Panc1 (cell line): ENCODE measurements at regions not wholly inside any gene's neighbourhood (a gene's known extent, or its start where the extent isn't known, plus 50 kb on each side); places are given as distances from the start of the nearest gene placed in this dataset.

ENCODE experiments used
- ATAC-seq: fragments of 200-7000 bp; cut with Tn5 transposase; 2 replicates; pipeline ENCODE4 v1.9.1; 2020; ENCODE audit warnings: mild to moderate bottlenecking, moderate library complexity
- BruUV-seq: library from RNA; stranded (reverse); fragments of 400-500 nt; replicated peaks from 2 replicates; lab custom pipeline; 2021; lab: Mats Ljungman, UMichigan
- CTCF ChIA-PET: fragments of 300-600 bp; sonication (Branson Sonifier 250); formaldehyde crosslinking; loops from one replicate; lab custom pipeline; 2022; ENCODE audit warnings: antibody characterized with exemption; lab: Charles Lee
- POLR2A ChIA-PET: fragments of 300-600 bp; sonication (Branson Sonifier 250); formaldehyde crosslinking; loops from one replicate; lab custom pipeline; 2022; ENCODE audit warnings: antibody characterized with exemption; lab: Charles Lee
- DNase-seq: peaks from one replicate; pipeline ENCODE4 v3.0.0-alpha.2; 2010; ENCODE audit warnings: low read depth, low spot score
- H3K27ac ChIP-seq: 2 replicates; pipeline ENCODE4 v1.5.1; 2011; ENCODE audit warnings: mild to moderate bottlenecking, low read length, inconsistent platforms
- H3K27me3 ChIP-seq: fragments of 200-500 bp; sonication (Bioruptor generic); 2 replicates; pipeline ENCODE4 v1.6.0; 2014; ENCODE audit warnings: low read length, inconsistent platforms; ENCODE audit not compliant: control insufficient read depth, insufficient read depth
- H3K36me3 ChIP-seq: fragments of 200-500 bp; sonication (Bioruptor generic); 2 replicates; pipeline ENCODE4 v1.5.1; 2014; ENCODE audit warnings: inconsistent platforms, mild to moderate bottlenecking, low read length, moderate library complexity; ENCODE audit not compliant: control insufficient read depth, insufficient read depth
- H3K4me1 ChIP-seq: 2 replicates; pipeline ENCODE4 v1.5.1; 2011; ENCODE audit warnings: inconsistent platforms, mild to moderate bottlenecking, low read length, moderate library complexity; ENCODE audit not compliant: control insufficient read depth, insufficient read depth
- H3K4me3 ChIP-seq, 2 experiments: 2 replicates each; pipeline ENCODE4 v1.5.1; 2011 to 2012; ENCODE audit warnings: low read depth in 2 of 2, low read length in 2 of 2, mild to moderate bottlenecking in 2 of 2, inconsistent platforms in 1 of 2, moderate library complexity in 1 of 2
- H3K9me3 ChIP-seq: fragments of 200-500 bp; sonication (Bioruptor generic); 2 replicates; pipeline ENCODE4 v1.5.1; 2014; ENCODE audit warnings: low read depth, mild to moderate bottlenecking, inconsistent platforms, low read length, moderate library complexity; ENCODE audit not compliant: control insufficient read depth, insufficient read depth
- CTCF ChIP-seq: fragments of 450-650 bp; IDR thresholded peaks from 2 replicates; pipeline ENCODE4 v1.5.1; 2017; ENCODE audit warnings: mild to moderate bottlenecking
- POLR2AphosphoS5 ChIP-seq: IDR thresholded peaks from 2 replicates; pipeline ENCODE4 v1.6.1; 2012; ENCODE audit warnings: mild to moderate bottlenecking, low read depth, low read length, moderate library complexity
- SIN3A ChIP-seq: IDR thresholded peaks from 2 replicates; pipeline ENCODE4 v1.6.1; 2012; ENCODE audit warnings: low read depth, mild to moderate bottlenecking, low read length, moderate library complexity, borderline replicate concordance; ENCODE audit not compliant: insufficient read depth
- TCF7L2 ChIP-seq: IDR thresholded peaks from 2 replicates; pipeline ENCODE4 v1.6.1; 2011; ENCODE audit warnings: mild to moderate bottlenecking, low read depth, low read length, inconsistent platforms
- in situ Hi-C: cut with HindIII; loops from 2 replicates; pipeline ENCODE4 v1.10.0; 2016; ENCODE audit warnings: low sequenced_read_pairs, low pct_unique_long_range_greater_than_20kb
- intact Hi-C: fragments of 100-400 bp; cut with micrococcal nuclease; formaldehyde crosslinking; loops from one replicate; pipeline ENCODE4 v1.10.0; 2022; ENCODE audit not compliant: unreplicated experiment
- TF ChIP-seq, protein P1 (sequence below), 2 experiments: IDR thresholded peaks; 2 replicates each; pipeline ENCODE4 v1.6.1; 2011 to 2012; ENCODE audit warnings: low read depth in 2 of 2, control low read depth in 1 of 2, low read length in 1 of 2, mild to moderate bottlenecking in 1 of 2, moderate library complexity in 1 of 2; ENCODE audit not compliant: insufficient read depth in 1 of 2

GRCh38 chr13:70896136-70896535, 787.9 kb upstream of the KLHL1 start:
- H3K4me1 ChIP-seq: no peaks in the 10 kb centered on the region
- DNase-seq (no peak), ATAC-seq (no peak)
- TF ChIP-seq POLR2AphosphoS5 (no peak), TCF7L2 (no peak), CTCF (no peak), SIN3A (no peak)
- TF ChIP-seq, protein P1, sequence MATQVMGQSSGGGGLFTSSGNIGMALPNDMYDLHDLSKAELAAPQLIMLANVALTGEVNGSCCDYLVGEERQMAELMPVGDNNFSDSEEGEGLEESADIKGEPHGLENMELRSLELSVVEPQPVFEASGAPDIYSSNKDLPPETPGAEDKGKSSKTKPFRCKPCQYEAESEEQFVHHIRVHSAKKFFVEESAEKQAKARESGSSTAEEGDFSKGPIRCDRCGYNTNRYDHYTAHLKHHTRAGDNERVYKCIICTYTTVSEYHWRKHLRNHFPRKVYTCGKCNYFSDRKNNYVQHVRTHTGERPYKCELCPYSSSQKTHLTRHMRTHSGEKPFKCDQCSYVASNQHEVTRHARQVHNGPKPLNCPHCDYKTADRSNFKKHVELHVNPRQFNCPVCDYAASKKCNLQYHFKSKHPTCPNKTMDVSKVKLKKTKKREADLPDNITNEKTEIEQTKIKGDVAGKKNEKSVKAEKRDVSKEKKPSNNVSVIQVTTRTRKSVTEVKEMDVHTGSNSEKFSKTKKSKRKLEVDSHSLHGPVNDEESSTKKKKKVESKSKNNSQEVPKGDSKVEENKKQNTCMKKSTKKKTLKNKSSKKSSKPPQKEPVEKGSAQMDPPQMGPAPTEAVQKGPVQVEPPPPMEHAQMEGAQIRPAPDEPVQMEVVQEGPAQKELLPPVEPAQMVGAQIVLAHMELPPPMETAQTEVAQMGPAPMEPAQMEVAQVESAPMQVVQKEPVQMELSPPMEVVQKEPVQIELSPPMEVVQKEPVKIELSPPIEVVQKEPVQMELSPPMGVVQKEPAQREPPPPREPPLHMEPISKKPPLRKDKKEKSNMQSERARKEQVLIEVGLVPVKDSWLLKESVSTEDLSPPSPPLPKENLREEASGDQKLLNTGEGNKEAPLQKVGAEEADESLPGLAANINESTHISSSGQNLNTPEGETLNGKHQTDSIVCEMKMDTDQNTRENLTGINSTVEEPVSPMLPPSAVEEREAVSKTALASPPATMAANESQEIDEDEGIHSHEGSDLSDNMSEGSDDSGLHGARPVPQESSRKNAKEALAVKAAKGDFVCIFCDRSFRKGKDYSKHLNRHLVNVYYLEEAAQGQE (IDR thresholded peaks at IDR 0.05; ENCODE audit: insufficient read depth in 1 of 2, low read depth in 2 of 2, low read length in 1 of 2): no peak
- ChIA-PET CTCF (no interaction called here), POLR2A (no interaction called here)
- in situ Hi-C loops (no loop called here), intact Hi-C loops (no loop called here)
- H3K9me3 ChIP-seq: no peaks in the 10 kb centered on the region
- no peak overlapping the region for H3K4me3 ChIP-seq
- BruUV-seq: no TSS peak
- H3K27ac ChIP-seq: no peak overlapping the region
- H3K36me3 ChIP-seq: no peaks in the 10 kb centered on the region
- H3K27me3 ChIP-seq: no peaks in the 10 kb centered on the region

GRCh38 chr13:70895599-70895998, 787.3 kb upstream of the KLHL1 start:
- Histone ChIP-seq H3K27ac (no peak overlapping the region), H3K9me3 (no peaks in the 10 kb centered on the region), H3K27me3 (no peaks in the 10 kb centered on the region), H3K36me3 (no peaks in the 10 kb centered on the region), H3K4me1 (no peaks in the 10 kb centered on the region), H3K4me3 (no peak overlapping the region)
- DNase-seq (no peak), ATAC-seq (no peak)
- ChIA-PET CTCF (no interaction called here), POLR2A (no interaction called here)
- intact Hi-C loops (no loop called here), in situ Hi-C loops (no loop called here)
- BruUV-seq: no TSS peak
- TF ChIP-seq SIN3A: no peak
- TF ChIP-seq CTCF: no peak
- TF ChIP-seq, protein P1 (IDR thresholded peaks at IDR 0.05; ENCODE audit: insufficient read depth in 1 of 2, low read depth in 2 of 2, low read length in 1 of 2): no peak
- TF ChIP-seq POLR2AphosphoS5: no peak
- TF ChIP-seq TCF7L2: no peak
